OCI-LY3 (cell line): ENCODE measurements at regions not wholly inside any gene's neighbourhood (a gene's known extent, or its start where the extent isn't known, plus 50 kb on each side); places are given as distances from the start of the nearest gene placed in this dataset.

ENCODE experiments used
- CTCF ChIP-seq: fragments of 200-600, 300-600 bp; sonication (generic); IDR thresholded peaks from 2 replicates; pipeline ENCODE4 v1.5.1; 2014; ENCODE audit warnings: antibody characterized with exemption, low read length, low read depth
- EZH2phosphoT487 ChIP-seq: fragments of 200-600 bp; shearing (Covaris generic); IDR thresholded peaks from 2 replicates; pipeline ENCODE4 v1.6.1; 2018; ENCODE audit warnings: antibody characterized with exemption, mixed run types, low read depth

- TF ChIP-seq CTCF (no peak), EZH2phosphoT487 (no peak)
Observed at GRCh38 chr2:30074023-30074422, 72.8 kb upstream of the YPEL5 start.
